ENCODE measurements at regions not wholly inside any gene's neighbourhood (a gene's known extent, or its start where the extent isn't known, plus 50 kb on each side); places are given as distances from the start of the nearest gene placed in this dataset.

DNA sequence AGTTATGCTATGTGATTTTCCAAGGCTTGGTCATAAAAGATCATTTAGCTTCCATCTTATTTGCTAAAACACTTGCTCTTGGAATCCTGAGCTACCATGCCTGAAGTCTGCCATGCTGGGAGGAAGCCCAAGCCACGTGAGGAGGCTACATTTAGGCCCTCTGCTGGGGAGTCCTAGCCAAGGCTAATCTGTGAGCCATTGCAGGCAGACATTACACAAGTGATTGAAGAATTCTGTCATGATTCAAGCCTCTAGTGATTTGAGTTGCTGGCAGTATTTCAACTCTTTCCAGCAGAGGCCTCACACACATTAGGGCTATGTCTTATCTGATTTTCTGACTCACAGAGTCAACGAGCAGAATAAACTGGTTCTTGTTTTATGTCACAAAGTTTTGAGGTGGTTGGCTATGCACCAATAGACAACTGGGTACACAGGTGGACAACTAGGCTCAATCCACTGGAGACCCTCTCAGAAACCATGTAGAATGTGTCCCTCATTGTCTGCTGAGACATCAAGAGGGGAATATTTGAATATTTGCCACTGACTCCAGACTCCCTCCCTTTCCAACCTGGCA is 227.2 kb upstream of the SULF2 start:
- H3K4me3 ChIP-seq (replicated peaks; ENCODE audit: low read depth, low read length), result no peak overlapping the region
- peak; percentile 94 for DNase-seq (ENCODE audit: low read depth)
- TF ChIP-seq, protein P1, sequence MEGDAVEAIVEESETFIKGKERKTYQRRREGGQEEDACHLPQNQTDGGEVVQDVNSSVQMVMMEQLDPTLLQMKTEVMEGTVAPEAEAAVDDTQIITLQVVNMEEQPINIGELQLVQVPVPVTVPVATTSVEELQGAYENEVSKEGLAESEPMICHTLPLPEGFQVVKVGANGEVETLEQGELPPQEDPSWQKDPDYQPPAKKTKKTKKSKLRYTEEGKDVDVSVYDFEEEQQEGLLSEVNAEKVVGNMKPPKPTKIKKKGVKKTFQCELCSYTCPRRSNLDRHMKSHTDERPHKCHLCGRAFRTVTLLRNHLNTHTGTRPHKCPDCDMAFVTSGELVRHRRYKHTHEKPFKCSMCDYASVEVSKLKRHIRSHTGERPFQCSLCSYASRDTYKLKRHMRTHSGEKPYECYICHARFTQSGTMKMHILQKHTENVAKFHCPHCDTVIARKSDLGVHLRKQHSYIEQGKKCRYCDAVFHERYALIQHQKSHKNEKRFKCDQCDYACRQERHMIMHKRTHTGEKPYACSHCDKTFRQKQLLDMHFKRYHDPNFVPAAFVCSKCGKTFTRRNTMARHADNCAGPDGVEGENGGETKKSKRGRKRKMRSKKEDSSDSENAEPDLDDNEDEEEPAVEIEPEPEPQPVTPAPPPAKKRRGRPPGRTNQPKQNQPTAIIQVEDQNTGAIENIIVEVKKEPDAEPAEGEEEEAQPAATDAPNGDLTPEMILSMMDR (IDR thresholded peaks at IDR 0.05; ENCODE audit: low read length, missing control alignments), result peak; percentile 61

GRCh38 chr20:48011025-48011424 is 225.7 kb upstream of the SULF2 start:
- no peak for DNase-seq (ENCODE audit: low read depth)
- TF ChIP-seq, protein P1 (IDR thresholded peaks at IDR 0.05; ENCODE audit: low read length, missing control alignments), result no peak
- no peak overlapping the region for H3K4me3 ChIP-seq (replicated peaks; ENCODE audit: low read depth, low read length)

DNA sequence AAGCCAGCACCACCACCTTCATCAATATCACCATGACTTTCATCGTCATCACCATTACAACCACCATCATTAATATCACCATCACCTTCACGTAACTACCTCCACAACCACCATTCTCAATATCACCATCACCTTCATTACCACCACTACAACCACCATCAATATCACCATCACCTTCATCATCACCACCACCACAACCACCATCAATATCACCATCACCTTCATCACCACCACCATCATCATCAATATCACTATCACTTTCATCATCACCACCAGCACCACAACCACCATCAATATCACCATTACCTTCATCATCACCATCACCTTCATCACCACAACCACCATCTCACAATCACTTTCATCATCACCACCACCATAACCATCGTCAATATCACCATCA is 225.3 kb upstream of the SULF2 start:
- no peak overlapping the region for H3K4me3 ChIP-seq (replicated peaks; ENCODE audit: low read depth, low read length)
- TF ChIP-seq, protein P1 (IDR thresholded peaks at IDR 0.05; ENCODE audit: low read length, missing control alignments), result no peak
- DNase-seq (ENCODE audit: low read depth), result no peak

GRCh38 chr20:48008850-48009515 is 223.7 kb upstream of the SULF2 start:
- no peak overlapping the region for H3K4me3 ChIP-seq (replicated peaks; ENCODE audit: low read depth, low read length)
- DNase-seq (ENCODE audit: low read depth), result peak; percentile 61
- TF ChIP-seq, protein P1 (IDR thresholded peaks at IDR 0.05; ENCODE audit: low read length, missing control alignments), result no peak

GRCh38 chr20:48007351-48007750 is 222.1 kb upstream of the SULF2 start:
- TF ChIP-seq, protein P1 (IDR thresholded peaks at IDR 0.05; ENCODE audit: low read length, missing control alignments), result no peak
- no peak overlapping the region for H3K4me3 ChIP-seq (replicated peaks; ENCODE audit: low read depth, low read length)
- DNase-seq (ENCODE audit: low read depth), result no peak

DNA sequence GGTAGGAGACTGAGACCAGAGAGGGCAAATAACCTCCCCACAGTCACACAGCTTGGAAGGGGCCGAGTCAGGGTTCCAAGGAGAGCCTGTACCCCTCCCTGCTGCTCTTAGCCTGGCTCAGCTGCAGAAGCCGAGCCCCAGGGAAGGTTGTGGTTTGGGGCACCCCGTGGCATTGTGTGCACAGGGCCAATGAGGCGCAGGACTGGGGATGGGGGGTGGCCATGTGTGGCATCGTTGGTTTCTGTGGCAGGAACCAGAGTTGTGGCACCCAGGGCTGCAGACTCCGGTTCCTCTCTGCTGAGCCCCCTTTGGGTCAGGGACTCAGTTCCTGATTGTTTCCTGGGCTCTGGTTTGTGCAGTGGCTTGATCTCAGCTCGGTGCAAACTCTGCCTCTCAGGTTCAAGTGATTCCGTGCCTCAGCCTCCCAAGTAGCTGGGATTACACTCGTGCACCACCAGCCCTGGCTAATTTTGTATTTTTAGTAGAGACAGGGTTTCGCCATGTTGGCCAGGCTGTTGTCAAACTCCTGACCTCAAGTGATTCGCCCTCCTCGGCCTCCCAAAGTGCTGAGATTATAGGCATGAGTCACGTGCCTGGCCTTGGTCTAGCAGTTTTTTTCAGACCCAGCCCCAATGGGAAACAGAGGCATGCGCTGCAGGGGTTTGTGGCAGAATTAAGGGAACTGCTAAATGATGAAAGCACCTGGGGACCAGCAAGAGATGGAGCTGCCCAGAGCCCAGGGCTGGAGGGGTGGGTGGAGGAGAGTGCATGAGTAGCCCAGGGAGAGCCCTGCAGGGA is 221.0 kb upstream of the SULF2 start:
- DNase-seq (ENCODE audit: low read depth), result no peak
- TF ChIP-seq, protein P1 (IDR thresholded peaks at IDR 0.05; ENCODE audit: low read length, missing control alignments), result no peak
- H3K4me3 ChIP-seq (replicated peaks; ENCODE audit: low read depth, low read length), result no peak overlapping the region

Measured in fibroblast of pulmonary artery (primary cell).